Stimulated activated CD4-positive, alpha-beta T cell treated with anti-CD3 and anti-CD28 coated beads, Interleukin-1b, Interleukin-23, amount 100 ng/mL, for 4 hours (primary cell): ENCODE measurements at regions not wholly inside any gene's neighbourhood (a gene's known extent, or its start where the extent isn't known, plus 50 kb on each side); places are given as distances from the start of the nearest gene placed in this dataset.

ENCODE experiments used
- DNase-seq, 2 donors: peaks; one replicate each; pipeline ENCODE4 v3.0.0-alpha.2; 2020; ENCODE audit warnings: low read depth in 2 of 2

DNA sequence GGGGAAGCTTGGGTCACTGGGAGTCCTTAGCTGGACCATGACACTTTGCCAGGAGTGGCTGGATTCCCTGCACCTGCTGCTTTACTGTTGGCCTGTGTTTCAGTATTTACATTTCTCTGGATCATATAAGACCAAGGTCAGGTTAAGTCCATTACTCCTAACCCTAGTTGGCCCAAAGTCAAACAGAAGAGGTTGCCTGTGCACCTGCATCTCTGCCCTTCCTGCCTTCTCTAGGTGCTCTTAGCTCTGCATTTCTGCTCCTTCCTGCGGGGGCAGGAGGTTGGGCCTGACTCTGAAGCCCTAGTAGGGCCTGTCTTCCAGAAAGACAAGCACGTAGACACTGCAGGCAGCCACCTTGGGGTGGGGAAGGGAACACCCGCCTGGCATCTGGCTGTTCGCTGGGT, 124.3 kb downstream of the RPLP1 start:
- no peak for DNase-seq

DNA sequence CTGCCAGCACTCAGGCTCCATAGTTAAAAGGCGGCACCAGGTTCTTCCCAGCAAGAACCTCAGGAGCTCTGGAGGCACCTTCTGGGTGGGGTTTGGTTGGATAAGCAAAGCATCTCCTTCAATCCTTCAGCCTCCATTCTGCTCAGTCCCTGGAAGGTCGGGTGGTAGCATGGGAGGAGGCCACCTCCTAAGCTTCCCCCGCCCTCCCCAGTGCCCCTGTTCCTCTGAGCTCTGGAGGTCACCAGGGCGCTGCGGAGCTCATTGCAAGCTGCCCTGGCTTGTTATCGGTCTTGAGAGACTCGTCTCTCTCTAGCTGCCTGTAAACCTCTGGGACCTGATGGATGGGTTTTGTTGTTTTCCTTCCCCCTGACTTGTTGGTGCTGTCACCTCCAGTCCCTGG, 124.8 kb downstream of the RPLP1 start:
- no peak for DNase-seq

DNA sequence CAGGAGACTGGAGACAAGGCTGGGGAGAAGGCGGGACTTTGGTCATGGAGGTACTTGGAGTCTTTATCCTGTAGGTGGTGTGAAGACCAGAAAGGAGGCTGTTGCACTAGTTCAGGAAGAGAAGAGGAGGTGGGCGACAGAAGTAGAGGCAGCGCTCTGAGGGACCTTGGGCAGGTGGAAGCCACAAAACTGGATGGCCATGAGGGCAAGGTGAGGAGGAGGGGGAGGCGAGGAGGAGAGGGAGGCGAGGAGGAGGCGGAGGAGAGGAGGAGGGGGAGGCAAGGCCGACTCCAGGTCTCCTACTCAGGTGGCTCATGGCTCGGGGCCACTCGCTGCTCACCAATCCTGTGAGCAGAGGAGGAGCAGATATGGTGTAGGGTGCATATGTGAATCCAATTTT, 125.6 kb downstream of the RPLP1 start:
- DNase-seq = no peak

DNA sequence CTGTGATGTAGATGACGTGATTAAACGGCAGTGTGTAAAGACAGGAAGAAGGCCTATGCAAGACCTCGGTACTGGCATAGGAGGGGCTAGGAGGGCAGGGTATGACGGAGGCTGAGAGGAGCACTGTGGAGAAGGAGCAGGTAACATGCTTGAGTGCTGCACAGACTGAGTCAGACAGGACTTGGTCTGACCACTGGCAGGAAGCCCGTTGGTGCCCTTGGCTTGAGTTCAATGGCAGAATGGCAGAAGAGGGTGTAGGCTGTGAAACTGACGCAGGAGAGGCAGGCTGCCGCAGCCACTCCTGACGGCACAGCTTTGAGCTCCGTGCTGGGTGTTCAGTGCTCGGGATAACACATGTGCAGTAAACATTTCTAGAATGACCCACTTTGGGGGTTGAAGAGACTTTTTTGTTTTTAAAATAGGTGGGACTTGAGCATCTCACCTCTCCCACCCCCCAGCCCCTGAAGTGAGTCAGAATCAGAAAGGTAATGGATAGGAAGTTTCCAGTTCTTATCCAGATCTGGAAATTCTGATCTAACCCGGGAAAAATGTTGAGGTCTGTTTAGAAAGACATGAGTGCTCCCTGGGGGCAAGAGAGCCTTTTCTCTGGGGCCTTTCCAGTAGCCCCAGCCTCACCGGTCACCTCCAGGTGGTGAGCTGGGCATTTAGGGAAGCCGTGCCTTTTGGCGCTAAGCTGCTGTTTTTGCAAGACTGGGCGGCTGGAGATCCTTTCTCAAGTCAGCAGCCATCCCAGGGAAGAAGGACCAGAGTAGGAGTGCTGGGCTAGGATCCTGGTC, 126.4 kb downstream of the RPLP1 start:
- no peak for DNase-seq

DNA sequence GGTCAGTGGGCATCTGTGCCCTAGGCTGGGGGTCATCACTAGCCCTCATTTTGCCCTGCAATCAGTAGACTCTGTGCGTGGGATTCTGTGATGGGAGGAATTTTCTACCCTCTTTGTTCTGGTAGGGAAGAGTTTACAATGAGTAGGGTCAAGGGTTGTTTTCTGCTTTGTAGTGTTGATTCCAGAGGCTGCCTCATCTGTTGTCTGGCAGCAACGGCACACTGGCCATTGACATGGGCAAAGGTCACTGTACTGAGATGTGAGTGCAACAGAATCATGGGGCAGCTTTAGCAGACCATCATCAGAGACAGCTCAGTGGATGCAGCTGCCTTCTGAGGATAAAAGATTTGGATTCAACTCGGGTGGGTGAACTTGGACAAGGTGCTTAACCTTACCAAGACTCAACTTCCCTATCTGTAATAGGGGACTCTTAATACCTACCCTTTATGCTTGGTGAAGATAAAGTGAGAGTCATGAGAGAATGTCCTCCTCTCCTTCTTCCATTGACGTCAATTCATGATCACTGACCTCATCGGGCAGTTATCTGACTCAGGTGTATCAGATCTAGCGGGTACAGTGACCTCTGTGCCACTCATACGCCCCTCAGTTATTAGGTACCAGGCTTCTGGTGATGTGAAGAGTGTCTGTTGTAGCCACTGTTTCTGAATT, 127.5 kb downstream of the RPLP1 start:
- no peak for DNase-seq

DNA sequence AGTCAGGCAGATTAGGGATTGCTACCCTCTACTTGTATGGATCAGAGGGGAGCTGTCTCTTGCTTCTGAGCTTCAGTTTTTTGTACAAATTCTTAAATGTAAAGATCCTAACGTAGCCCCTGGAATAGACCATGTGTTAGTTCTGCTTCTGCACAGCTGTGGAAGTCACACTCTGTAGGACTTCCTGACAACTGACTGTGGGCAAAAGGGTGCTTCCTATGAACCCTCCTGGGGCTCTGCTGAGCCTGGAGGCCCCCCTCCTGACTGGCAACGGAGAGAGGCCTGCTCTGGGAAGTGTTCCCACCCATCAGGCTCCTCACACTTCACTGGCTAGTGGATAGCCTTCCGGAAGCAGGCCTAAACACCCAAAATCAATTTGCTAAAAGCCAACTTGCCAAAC, 131.0 kb downstream of the RPLP1 start:
- DNase-seq = no peak

DNA sequence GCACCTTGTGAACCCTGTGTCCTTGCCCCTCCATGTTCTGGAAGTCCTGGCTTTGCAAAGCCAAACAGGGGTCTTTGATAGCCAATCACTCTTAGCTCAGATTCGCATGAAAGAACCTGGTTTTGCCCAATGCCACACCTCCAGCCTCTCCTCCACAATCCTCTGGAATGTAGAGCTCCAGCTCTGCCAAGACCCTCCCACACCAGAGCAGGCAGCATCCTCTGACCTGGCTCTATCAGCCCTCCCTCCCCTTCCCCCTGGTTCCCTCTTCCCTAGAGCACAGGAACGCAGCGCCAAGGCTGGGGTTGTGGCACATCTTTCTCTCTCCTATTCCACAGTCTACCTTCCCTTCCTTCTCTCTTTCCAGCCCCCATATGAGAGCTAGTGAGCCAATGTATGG, 133.3 kb downstream of the RPLP1 start:
- DNase-seq = no peak

DNA sequence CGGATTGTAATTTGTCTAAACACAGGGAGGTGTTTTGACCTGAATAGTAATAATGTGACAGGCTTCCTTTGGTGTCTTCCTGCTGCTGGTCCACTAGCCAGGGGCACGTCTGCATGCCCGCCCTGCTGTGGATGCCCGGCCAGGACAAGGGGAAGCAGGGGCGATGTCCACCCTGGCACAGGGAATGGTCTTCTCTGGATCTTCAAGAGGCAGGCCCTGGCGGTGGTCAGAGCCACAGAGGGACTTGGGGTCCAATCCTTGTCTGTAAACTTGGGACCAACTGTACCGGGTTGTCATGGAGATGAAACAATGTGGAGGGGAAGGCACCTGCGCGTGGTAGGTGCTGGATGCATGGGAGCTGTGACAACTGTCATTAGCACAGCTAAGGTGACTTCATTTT, 134.1 kb downstream of the RPLP1 start:
- no peak for DNase-seq

DNA sequence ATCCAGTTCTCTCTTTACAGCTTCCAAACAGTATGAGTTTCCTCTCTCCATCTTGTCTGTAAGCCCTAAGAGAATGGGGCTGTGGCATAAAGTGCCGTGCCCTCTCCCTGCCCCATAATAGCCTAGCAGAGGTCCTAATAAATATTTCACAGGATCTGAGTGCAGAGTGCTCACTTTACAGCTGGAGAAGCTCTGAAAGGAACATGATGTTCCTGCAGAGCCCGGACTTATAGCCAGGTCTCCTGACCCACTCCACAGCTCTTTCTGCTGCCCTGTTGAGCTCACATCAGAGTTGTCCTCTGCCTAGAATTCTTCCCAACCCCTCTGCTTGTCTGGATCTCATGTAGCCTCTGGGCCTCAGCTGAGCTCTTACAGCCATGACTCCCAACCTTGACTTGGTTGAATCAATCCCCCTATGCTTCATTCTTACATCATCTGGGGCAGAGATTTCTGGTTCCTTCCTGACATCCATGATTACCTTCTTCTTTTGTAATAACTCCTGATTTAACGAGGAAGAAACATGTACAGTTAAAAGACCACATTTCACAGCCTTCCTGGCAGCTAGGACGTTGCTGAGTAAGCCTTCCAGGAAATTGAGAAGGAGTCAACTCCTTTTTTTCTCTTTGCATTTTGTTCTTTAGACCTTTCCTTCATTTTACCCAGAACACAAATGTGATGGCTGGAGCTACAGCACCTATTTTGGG, 135.3 kb downstream of the RPLP1 start:
- no peak for DNase-seq

DNA sequence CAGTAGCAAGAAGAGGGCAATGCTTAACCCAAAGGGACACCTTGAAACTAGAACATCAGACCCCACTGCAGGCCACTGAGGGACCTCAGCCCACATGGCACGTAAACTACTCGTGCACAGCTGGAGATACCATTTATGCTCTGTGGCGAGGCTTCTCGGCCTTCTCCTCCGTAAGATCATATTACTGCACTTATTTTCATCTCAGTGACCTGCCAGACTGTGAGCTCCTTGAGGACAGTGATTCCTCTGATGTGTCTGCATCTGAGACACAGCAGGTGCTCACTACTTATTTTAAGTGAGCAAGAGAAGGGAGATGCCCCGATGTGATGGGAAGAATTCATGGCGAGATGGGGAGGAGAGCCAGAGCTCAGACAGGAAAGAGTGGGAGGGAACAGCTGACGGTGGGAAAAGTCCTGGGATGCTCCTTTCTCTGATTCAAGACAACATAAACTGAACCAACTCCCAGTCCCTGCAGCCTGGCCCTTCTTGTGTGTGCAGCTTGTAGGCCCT, 137.6 kb downstream of the RPLP1 start:
- DNase-seq = no peak

DNA sequence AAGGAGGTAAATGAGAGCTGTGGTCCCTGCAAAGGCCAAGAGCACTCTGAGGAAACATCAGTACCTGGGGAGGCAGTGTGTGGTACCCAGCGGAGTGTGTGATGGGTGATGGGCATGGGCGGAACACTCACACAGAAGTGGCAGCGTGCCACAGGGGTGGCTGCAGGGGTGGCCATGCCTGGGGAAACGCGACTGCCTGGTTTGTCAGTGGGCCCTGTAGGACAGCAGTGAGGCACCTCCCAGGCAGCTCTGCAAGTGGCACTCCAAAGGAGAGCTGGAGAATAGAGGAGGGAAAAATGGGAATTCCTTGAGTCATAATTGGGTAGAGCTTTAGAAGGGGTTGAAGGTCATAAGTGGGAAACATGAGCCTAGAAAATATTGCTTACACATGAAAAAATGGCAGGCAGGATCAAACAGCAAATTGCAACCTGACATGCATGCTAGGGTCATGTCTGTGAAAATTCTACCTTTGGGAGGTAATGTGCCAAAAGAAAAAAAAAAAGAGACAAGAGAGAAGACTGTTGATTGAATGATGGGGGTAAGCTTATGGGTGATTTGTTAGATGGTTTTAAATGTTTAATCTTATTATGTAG, 138.4 kb downstream of the RPLP1 start:
- no peak for DNase-seq

DNA sequence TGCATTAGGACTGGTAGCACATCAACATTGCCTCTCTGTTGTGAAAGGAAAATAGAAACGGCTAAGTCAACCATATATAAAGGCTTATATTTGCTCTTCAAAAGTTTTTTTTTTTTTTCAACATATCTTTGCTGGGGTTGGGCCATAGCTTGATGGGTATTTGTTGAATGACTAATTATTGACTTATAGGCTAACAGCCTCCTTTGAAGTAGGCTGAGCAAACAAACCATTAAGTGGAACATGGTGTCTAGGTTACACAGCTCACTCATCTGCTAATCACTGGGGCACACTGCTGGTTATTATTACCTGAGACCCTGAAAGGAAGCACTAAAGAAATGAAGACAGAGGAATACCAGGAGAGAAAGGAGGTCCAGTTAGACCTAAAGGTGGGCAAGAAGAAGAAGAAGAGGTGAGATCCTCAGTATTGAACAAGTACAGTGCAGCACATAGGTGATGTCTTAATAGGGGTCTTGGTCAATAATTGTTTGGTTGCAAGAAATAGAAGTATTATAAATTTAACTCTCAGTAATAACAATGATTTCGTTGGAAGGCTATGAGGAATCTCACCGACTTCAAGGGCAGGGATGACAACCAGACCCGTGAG, 139.4 kb downstream of the RPLP1 start:
- no peak for DNase-seq

DNA sequence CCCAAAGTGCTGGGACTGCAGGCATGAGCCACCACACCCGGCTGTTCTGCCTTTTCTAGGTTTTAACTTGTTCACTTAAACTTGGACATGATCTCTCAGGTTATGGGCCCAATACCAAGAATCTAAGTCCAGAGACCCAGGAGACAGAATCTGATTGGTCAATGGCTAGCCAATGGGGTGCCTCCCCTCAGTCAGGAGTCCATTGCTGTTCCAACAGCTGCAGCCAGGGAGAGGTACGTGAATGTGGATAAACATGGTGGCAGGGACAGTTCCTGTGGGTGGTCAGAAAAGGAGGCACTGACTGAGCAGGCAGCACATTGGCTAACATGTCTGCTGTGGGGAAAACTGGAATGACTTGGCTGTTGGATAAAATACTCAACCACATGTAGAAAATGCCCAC, 140.3 kb downstream of the RPLP1 start:
- no peak for DNase-seq

DNA sequence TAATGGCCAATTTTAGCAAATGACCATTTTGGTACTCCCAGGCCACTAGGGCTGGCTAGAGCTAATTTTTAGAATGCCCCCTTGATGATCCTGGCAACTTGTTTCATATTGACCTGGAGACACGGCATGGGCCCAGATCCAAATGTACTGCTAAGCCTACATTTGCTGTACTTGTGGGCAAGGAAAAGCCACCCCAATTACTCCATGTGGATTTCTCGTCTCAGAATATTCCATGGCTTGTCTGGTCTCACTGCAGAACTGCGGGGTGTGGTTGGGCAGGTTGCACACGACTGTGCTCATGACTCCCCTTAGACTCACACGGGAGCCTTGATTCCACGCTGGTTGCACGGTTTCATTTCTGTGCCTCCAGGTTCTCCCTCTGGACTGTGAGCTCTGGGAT, 140.9 kb downstream of the RPLP1 start:
- DNase-seq = no peak

DNA sequence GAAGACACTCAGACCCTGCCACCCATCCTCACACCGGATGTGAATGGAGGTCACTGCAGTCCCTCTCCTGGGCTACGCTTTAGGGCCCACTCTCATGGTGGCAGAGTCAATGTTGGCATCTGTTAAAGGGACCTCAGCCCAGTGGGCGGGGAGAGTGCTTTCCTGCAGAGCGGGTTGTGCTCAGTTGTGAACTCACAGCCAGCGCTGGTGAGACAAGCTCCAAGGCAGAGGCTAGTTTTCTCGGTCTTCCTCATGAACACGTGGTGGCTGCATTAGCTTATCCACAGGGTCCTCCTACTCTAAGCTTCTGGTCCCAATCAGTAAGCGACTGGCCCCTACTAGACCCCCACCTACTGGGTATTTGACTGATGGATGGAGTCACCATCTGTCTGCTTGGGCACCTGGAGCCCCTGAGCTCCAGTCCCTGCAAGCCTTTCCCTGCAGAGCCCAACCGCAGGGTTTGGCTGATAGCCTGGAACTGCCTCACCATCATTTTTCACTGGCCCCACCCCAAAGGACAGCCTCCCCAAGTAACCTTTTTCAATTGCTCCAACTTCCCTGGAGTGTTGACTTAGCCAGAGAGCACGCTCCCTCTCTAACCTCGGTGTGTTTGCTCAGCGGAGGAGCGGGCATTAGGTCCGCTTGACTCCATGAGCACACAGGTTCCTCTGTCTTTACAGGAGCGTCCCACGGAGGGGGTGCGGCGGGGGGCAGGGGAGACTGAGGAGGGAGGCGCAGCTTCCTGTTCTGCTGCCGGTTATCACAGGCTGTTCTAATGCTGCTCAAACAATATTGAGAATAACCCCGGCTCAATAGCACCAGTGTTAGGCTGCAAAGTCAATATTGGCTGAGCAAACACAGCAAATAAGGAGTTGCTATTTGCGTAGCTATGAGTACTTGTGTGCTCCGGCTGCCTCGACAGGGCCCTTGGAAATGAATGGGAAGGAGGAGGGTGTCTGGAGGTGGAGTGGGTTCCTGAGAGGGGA, 141.7 kb downstream of the RPLP1 start:
- DNase-seq = no peak

DNA sequence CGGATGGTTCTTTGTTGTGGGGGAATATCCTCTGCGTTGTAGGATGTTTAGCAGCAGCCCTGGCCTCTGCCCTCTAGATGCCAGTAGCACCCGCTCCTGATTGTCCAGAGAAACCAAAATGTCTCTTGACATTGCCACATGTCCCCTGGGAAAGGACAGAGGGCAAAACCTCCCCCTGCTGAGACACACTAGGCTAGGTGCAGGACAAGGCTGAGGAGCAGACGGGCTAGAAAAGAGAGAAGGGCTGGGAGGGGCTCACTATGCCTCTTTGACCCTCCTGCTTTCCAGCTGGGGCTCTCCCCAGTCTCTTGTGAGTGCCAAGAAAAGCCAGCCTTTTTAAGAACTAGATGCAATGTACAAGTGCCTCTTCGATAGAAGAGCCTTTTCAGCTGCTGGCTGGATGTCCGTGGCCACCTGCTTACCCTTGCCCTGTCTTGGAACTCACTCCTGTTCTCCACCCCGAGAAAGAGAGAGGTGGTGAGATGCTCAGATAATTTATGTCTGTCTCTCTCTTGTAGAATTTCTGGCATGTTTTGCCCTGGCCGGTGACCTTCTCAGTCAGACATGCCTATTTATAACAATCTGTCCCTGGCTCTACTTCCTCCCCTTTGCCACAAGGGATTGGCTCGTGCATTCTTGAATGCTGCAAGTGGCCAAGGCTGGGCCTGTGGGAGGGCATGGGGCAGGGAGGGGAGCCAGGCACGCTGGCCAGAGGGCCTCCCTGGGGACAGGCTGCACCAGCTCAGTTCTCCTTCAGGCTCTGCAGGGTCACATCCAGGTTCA, 142.6 kb downstream of the RPLP1 start:
- no peak for DNase-seq

DNA sequence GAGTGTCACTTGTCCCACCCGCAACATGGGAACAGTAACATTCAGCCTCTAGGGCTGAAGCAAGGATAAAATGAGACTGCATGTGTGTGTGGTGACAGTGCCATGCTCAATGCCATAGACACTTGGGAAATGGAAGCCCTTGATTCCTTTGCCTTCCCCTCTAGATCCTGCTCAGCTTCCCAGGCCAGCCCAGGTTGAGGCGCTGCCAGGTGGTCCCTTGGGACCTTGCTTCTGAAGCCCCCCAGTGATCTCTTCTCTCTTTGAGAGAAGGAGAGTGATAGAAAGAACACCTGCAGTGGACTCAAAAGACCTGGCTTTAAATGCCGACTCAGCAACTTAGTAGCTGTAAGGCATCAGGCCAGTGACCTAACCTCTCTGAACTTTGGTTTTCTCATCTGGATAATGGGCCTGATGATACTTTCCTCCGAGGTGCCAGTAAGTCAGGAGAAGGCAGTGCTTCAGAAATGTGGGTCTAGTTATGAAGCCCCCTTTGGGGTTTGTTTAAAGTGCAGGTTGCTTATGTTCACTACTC, 144.5 kb downstream of the RPLP1 start:
- no peak for DNase-seq

DNA sequence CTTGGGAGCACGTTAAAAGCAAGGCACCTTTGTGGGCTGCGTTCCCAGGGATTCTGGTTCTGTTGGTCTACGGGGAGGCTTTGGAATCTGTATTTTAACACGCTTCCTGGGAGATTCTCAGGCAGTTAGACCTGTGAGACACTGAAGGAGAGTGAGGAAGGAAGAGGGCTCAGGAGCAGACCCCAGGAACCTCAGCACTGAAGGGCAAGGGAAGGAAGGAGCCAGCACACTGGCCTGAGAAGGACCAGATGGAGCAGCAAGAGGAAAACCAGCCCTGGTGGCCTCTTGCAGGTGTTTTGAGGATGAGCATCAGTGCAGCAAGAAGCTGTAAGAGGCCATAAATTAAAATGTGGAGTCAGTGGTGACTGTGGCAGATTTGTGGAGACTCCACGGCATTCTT, 146.7 kb downstream of the RPLP1 start:
- DNase-seq = no peak

DNA sequence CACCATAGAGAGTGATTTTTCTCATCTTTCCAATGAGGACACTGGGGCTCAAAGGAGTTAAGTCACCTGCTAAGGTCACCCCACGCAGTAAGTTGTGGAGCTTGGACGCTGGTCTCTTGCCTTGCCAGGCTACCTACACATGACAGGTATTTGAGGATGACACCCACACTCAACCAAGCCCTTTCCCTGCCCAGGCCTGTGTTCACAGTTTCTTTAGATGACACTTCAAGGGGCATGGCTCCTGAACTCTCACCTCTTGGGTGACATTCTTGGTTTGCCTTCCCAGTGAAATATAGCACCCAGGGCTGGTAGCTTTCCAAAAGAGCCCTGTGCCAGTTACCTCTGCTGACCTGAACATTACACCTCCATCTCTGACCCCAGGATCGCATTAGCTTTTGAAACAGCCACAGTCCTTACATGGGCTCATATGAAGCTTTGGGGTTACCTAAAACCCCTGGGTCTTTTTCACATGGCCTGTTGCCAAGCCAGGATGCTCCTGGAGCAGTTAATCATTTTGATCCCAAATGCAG, 148.0 kb downstream of the RPLP1 start:
- DNase-seq = no peak
